CD8-positive, alpha-beta memory T cell (primary cell): ENCODE measurements at regions not wholly inside any gene's neighbourhood (a gene's known extent, or its start where the extent isn't known, plus 50 kb on each side); places are given as distances from the start of the nearest gene placed in this dataset.

Experiments
- CTCF ChIA-PET: fragments of 350-600 bp; sonication (Branson Sonifier 250); formaldehyde crosslinking; loops from one replicate; lab custom pipeline; 2021; ENCODE audit warnings: antibody characterized with exemption; lab: Charles Lee
- POLR2A ChIA-PET: fragments of 350-600 bp; sonication (Branson Sonifier 250); formaldehyde crosslinking; loops from one replicate; lab custom pipeline; 2021; ENCODE audit warnings: antibody characterized with exemption; lab: Charles Lee
- DNase-seq, 5 donors: peaks; one replicate each; pipeline versions ENCODE4 v3.0.0 to v3.0.0-alpha.2; 2020 to 2022; ENCODE audit warnings: mixed read lengths in 1 of 5
- H3K27ac ChIP-seq: one replicate; pipeline ENCODE4 v1.7.0; 2013; ENCODE audit warnings: low read depth, mild to moderate bottlenecking, low read length, moderate library complexity
- H3K27me3 ChIP-seq: 2 replicates; pipeline ENCODE4 v1.7.0; 2013; ENCODE audit warnings: low read length, mild to moderate bottlenecking; ENCODE audit not compliant: insufficient read depth, poor library complexity, severe bottlenecking
- H3K36me3 ChIP-seq: 2 replicates; pipeline ENCODE4 v1.7.0; 2013; ENCODE audit warnings: mild to moderate bottlenecking, low read length, moderate library complexity; ENCODE audit not compliant: insufficient read depth
- H3K4me1 ChIP-seq: 2 replicates; pipeline ENCODE4 v1.7.0; 2013; ENCODE audit warnings: mild to moderate bottlenecking, low read length, moderate library complexity; ENCODE audit not compliant: insufficient read depth
- H3K4me3 ChIP-seq: 2 replicates; pipeline ENCODE4 v1.7.0; 2013; ENCODE audit warnings: mild to moderate bottlenecking, low read length
- H3K9me3 ChIP-seq: 2 replicates; pipeline ENCODE4 v1.7.0; 2013; ENCODE audit warnings: mild to moderate bottlenecking, low read length
- H3K27ac Mint-ChIP-seq, 8 donors: one replicate each; pipeline ENCODE4 v1.8.0; 2020 to 2021; ENCODE audit warnings: mixed read lengths in 8 of 8, mild to moderate bottlenecking in 6 of 8, inconsistent platforms in 3 of 8, moderate library complexity in 3 of 8
- H3K27me3 Mint-ChIP-seq, 2 donors: one replicate each; pipeline ENCODE4 v1.8.0; 2020 to 2021; ENCODE audit warnings: mixed read lengths in 2 of 2, mild to moderate bottlenecking in 1 of 2, moderate library complexity in 1 of 2
- H3K36me3 Mint-ChIP-seq, 3 donors: one replicate each; pipeline ENCODE4 v1.8.0; 2020 to 2021; ENCODE audit warnings: mixed read lengths in 3 of 3, inconsistent platforms in 1 of 3, mild to moderate bottlenecking in 1 of 3
- H3K4me1 Mint-ChIP-seq, 3 donors: one replicate each; pipeline ENCODE4 v1.8.0; 2020 to 2021; ENCODE audit warnings: mixed read lengths in 3 of 3, inconsistent platforms in 1 of 3, mild to moderate bottlenecking in 1 of 3
- H3K4me3 Mint-ChIP-seq, 7 donors: one replicate each; pipeline ENCODE4 v1.8.0; 2020 to 2021; ENCODE audit warnings: mixed read lengths in 7 of 7, mild to moderate bottlenecking in 6 of 7, moderate library complexity in 4 of 7, inconsistent platforms in 2 of 7
- H3K9me3 Mint-ChIP-seq, 5 donors: one replicate each; pipeline ENCODE4 v1.8.0; 2020 to 2022; ENCODE audit warnings: mixed read lengths in 5 of 5, mild to moderate bottlenecking in 3 of 5, moderate library complexity in 2 of 5, inconsistent platforms in 1 of 5

- H3K4me1 Mint-ChIP-seq: no peaks in the 10 kb centered on the region
- H3K9me3 Mint-ChIP-seq: peaks cover 0 to 2% (median 0%) of the 10 kb centered on the region in 5 donors
- H3K36me3 Mint-ChIP-seq: peaks cover 0 to 4% (median 0%) of the 10 kb centered on the region in 3 donors
- Histone ChIP-seq H3K4me3 (no peak overlapping the region), H3K9me3 (no peaks in the 10 kb centered on the region), H3K27me3 (no peaks in the 10 kb centered on the region), H3K4me1 (no peaks in the 10 kb centered on the region), H3K36me3 (no peaks in the 10 kb centered on the region), H3K27ac (no peak overlapping the region)
- CTCF ChIA-PET: interaction anchor here (0.9 kb wide), 1 partner anchor 13 kb away, joined by 3 read pairs; no protein-coding TSS in a partner anchor
- peaks cover 0 to 2% of the 10 kb centered on the region in 2 donors for H3K27me3 Mint-ChIP-seq
- no peak overlapping the region for H3K4me3 Mint-ChIP-seq
- H3K27ac Mint-ChIP-seq: no peak overlapping the region
- DNase-seq: no peak
- POLR2A ChIA-PET: no interaction called here
These were observed 285.5 kb upstream of the KLF3 start for GRCh38 chr4:38378478-38378877.

DNA sequence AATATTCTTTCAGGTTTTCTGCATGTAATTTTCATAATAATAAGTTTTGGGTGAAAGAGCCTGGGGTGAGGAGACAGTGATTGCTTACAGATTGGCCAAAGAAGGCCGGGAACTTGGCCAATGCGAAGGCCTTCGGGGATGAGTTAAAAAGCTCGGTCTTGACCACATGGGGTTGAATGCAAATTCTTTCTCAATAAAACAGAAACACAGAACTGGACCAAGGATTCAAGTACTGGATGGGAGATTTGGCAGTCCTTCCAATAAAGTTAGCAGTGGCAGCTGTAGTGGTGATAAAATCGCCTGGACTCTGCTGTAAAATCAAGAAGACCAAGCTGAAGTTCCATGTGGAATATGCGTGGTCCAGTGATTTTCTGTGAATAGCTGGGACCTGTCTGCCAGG lies 282.2 kb upstream of the KLF3 start:
- peaks cover 0 to 4% (median 0%) of the 10 kb centered on the region in 3 donors for H3K36me3 Mint-ChIP-seq
- H3K36me3 ChIP-seq: no peaks in the 10 kb centered on the region
- POLR2A ChIA-PET: no interaction called here
- no peak for DNase-seq
- no peak overlapping the region for H3K4me3 Mint-ChIP-seq
- H3K27me3 ChIP-seq: no peaks in the 10 kb centered on the region
- no peak overlapping the region for H3K27ac ChIP-seq
- H3K27ac Mint-ChIP-seq: peak overlapping the region in 1 of 8 donors; percentile 44
- no peak overlapping the region for H3K4me3 ChIP-seq
- no peaks in the 10 kb centered on the region for H3K9me3 ChIP-seq
- H3K4me1 ChIP-seq: peaks cover 15% of the 10 kb centered on the region
- peaks cover 0 to 2% (median 0%) of the 10 kb centered on the region in 5 donors for H3K9me3 Mint-ChIP-seq
- CTCF ChIA-PET: no interaction called here
- H3K27me3 Mint-ChIP-seq: peaks cover 0 to 2% of the 10 kb centered on the region in 2 donors
- peaks cover 8 to 15% (median 13%) of the 10 kb centered on the region in 3 donors for H3K4me1 Mint-ChIP-seq

DNA sequence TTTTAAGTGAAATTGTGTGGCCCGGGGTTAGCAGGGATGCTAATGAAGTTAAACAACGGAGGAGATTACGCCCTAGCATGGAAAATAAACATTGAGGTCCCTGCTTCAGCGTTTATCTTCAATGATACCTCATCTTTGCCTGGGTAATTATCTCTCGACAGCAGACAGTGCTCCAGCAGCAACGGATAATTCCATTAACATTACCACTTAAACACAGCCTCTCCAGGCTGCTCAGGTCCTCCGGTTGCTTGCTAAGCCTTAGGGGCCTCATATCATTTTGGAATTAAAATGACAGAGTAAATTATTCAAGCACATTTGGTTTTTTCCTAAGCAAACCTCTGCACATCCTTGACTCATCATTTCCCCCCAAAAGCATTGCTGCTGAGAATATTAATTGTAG lies 281.5 kb upstream of the KLF3 start:
- Histone ChIP-seq H3K27ac (peak overlapping the region; percentile 21), H3K9me3 (no peaks in the 10 kb centered on the region), H3K4me3 (no peak overlapping the region), H3K4me1 (peaks cover 15% of the 10 kb centered on the region), H3K36me3 (no peaks in the 10 kb centered on the region), H3K27me3 (no peaks in the 10 kb centered on the region)
- no peak overlapping the region for H3K27ac Mint-ChIP-seq
- H3K36me3 Mint-ChIP-seq: peaks cover 0 to 4% (median 0%) of the 10 kb centered on the region in 3 donors
- peaks cover 0 to 2% of the 10 kb centered on the region in 2 donors for H3K27me3 Mint-ChIP-seq
- CTCF ChIA-PET: no interaction called here
- H3K4me3 Mint-ChIP-seq: no peak overlapping the region
- peaks cover 8 to 15% (median 13%) of the 10 kb centered on the region in 3 donors for H3K4me1 Mint-ChIP-seq
- no peak for DNase-seq
- POLR2A ChIA-PET: no interaction called here
- peaks cover 0 to 2% (median 0%) of the 10 kb centered on the region in 5 donors for H3K9me3 Mint-ChIP-seq

DNA sequence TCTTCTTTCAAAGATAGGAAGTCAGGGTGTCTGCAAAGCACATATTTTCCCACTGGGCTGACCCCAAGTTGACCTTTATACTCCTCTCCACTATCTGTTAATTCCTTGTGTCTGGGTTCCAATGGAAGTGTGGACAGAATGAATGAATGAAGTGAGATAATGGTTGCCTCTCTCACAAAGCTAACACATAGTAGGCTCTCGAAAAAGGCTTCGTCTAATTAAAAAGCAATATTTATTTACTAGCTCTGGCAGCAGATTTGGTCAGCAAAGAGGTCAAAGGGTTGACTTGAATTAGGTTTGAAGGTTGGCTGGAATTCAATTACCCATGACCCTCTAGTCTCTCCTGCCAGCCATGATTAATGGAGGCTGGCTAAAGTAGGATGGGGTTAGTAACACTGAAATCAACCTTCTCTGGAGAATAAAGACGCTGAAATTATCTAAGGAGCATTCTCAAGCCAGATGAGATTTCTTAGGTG lies 280.3 kb upstream of the KLF3 start:
- peaks cover 8 to 15% (median 13%) of the 10 kb centered on the region in 3 donors for H3K4me1 Mint-ChIP-seq
- no peak overlapping the region for H3K4me3 ChIP-seq
- no peak overlapping the region for H3K4me3 Mint-ChIP-seq
- no peaks in the 10 kb centered on the region for H3K27me3 ChIP-seq
- peaks cover 0 to 2% (median 0%) of the 10 kb centered on the region in 5 donors for H3K9me3 Mint-ChIP-seq
- CTCF ChIA-PET: no interaction called here
- no peaks in the 10 kb centered on the region for H3K36me3 Mint-ChIP-seq
- no peak overlapping the region for H3K27ac ChIP-seq
- no peak overlapping the region for H3K27ac Mint-ChIP-seq
- H3K27me3 Mint-ChIP-seq: peaks cover 0 to 2% of the 10 kb centered on the region in 2 donors
- H3K4me1 ChIP-seq: peaks cover 15% of the 10 kb centered on the region
- POLR2A ChIA-PET: no interaction called here
- no peak for DNase-seq
- no peaks in the 10 kb centered on the region for H3K9me3 ChIP-seq
- H3K36me3 ChIP-seq: no peaks in the 10 kb centered on the region

- Histone ChIP-seq H3K27me3 (no peaks in the 10 kb centered on the region), H3K27ac (no peak overlapping the region), H3K4me3 (no peak overlapping the region), H3K36me3 (no peaks in the 10 kb centered on the region), H3K4me1 (peaks cover 15% of the 10 kb centered on the region), H3K9me3 (no peaks in the 10 kb centered on the region)
- no peak for DNase-seq
- H3K27ac Mint-ChIP-seq: no peak overlapping the region
- peaks cover 8 to 15% (median 13%) of the 10 kb centered on the region in 3 donors for H3K4me1 Mint-ChIP-seq
- POLR2A ChIA-PET: no interaction called here
- no peak overlapping the region for H3K4me3 Mint-ChIP-seq
- H3K27me3 Mint-ChIP-seq: peaks cover 0 to 3% of the 10 kb centered on the region in 2 donors
- peaks cover 0 to 12% (median 8%) of the 10 kb centered on the region in 5 donors for H3K9me3 Mint-ChIP-seq
- CTCF ChIA-PET: interaction anchor here (0.9 kb wide), 1 partner anchor 290 kb away, joined by 3 read pairs; no protein-coding TSS in a partner anchor
- peaks cover 0 to 14% (median 0%) of the 10 kb centered on the region in 3 donors for H3K36me3 Mint-ChIP-seq
These were observed 278.6 kb upstream of the KLF3 start for GRCh38 chr4:38385093-38386004.

GRCh38 chr4:38386005-38386551 lies 277.9 kb upstream of the KLF3 start:
- Histone ChIP-seq H3K9me3 (no peaks in the 10 kb centered on the region), H3K4me1 (peaks cover 15% of the 10 kb centered on the region), H3K27ac (no peak overlapping the region), H3K27me3 (no peaks in the 10 kb centered on the region), H3K36me3 (no peaks in the 10 kb centered on the region), H3K4me3 (no peak overlapping the region)
- Mint-ChIP-seq H3K27me3 (peaks cover 0 to 3% of the 10 kb centered on the region in 2 donors), H3K27ac (no peak overlapping the region), H3K4me3 (no peak overlapping the region), H3K4me1 (peaks cover 8 to 15% (median 13%) of the 10 kb centered on the region in 3 donors), H3K36me3 (peaks cover 0 to 21% (median 3%) of the 10 kb centered on the region in 3 donors), H3K9me3 (peaks cover 4 to 20% (median 11%) of the 10 kb centered on the region in 5 donors)
- DNase-seq: no peak
- ChIA-PET CTCF (no interaction called here), POLR2A (no interaction called here)

DNA sequence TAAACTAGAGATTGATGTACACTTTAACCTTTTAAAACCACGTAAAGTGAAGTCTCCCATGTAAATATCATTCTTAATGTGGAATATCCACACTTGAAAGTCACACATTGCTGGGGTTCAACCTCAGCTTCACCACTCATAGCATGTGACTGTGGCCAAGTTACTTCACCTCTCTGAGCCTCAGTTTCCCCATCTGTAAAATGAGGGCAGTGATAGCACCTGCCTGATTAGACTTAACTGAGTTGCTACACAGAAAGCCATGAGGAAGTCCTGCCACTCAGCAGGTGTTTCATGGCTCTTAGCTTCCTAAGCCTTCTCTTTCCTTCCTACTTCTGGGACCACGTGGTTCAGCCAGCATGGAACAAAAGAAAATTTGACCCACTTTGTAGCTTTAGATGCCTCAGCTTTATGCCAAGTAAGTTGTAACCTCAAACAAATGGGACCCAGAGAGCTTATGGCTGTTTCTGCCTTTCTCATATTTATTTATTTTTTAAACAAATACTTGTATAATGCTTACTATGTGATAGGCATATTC lies 277.3 kb upstream of the KLF3 start:
- Mint-ChIP-seq H3K4me1 (peaks cover 8 to 15% (median 13%) of the 10 kb centered on the region in 3 donors), H3K27me3 (peaks cover 0 to 5% of the 10 kb centered on the region in 2 donors), H3K36me3 (peaks cover under 1 to 27% (median 5%) of the 10 kb centered on the region in 3 donors), H3K27ac (peak overlapping the region in 1 of 8 donors; percentile 59), H3K9me3 (peaks cover 5 to 26% (median 17%) of the 10 kb centered on the region in 5 donors), H3K4me3 (no peak overlapping the region)
- H3K4me3 ChIP-seq: no peak overlapping the region
- no peak for DNase-seq
- H3K36me3 ChIP-seq: no peaks in the 10 kb centered on the region
- CTCF ChIA-PET: no interaction called here
- H3K27me3 ChIP-seq: no peaks in the 10 kb centered on the region
- POLR2A ChIA-PET: no interaction called here
- peaks cover 15% of the 10 kb centered on the region for H3K4me1 ChIP-seq
- no peak overlapping the region for H3K27ac ChIP-seq
- H3K9me3 ChIP-seq: no peaks in the 10 kb centered on the region
